ENCODE measurements at regions not wholly inside any gene's neighbourhood (a gene's known extent, or its start where the extent isn't known, plus 50 kb on each side); places are given as distances from the start of the nearest gene placed in this dataset.

DNA sequence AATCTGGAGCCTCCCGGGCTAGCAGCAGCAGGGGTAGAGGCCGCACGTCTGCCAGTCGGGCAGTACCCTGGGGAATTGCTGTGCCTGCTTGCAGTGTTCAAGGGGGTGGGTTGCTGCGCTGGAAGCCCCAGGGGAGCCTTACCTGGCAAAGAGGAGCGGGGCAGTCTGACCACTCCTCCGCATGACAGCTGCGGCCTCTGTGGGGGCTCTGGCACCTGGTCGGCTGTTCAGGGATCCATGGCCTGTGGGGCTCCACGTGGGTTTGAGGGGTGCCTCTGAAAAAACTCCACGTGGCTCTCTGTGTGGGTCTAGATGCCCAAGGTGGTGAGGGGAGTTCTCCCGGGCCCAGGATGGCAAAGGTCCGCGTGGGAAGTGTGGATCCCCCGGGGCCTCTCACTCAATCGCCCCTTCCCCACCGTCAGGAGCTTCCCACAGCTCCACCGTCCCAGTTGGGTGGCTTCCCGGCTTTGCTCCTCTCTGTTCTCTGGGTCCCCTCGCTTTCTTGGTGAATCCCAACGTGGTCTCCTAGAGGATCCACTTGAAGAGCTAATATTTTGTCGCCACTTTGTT is 184.5 kb downstream of the EFHB start:
- DNase-seq (ENCODE audit: low read depth): no peak
- no peak overlapping the region for H3K4me3 ChIP-seq (ENCODE audit: low read depth, low read length)
- TF ChIP-seq, protein P1, sequence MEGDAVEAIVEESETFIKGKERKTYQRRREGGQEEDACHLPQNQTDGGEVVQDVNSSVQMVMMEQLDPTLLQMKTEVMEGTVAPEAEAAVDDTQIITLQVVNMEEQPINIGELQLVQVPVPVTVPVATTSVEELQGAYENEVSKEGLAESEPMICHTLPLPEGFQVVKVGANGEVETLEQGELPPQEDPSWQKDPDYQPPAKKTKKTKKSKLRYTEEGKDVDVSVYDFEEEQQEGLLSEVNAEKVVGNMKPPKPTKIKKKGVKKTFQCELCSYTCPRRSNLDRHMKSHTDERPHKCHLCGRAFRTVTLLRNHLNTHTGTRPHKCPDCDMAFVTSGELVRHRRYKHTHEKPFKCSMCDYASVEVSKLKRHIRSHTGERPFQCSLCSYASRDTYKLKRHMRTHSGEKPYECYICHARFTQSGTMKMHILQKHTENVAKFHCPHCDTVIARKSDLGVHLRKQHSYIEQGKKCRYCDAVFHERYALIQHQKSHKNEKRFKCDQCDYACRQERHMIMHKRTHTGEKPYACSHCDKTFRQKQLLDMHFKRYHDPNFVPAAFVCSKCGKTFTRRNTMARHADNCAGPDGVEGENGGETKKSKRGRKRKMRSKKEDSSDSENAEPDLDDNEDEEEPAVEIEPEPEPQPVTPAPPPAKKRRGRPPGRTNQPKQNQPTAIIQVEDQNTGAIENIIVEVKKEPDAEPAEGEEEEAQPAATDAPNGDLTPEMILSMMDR (IDR thresholded peaks at IDR 0.05; ENCODE audit: insufficient read depth, low read depth, low read length, missing control alignments): no peak

DNA sequence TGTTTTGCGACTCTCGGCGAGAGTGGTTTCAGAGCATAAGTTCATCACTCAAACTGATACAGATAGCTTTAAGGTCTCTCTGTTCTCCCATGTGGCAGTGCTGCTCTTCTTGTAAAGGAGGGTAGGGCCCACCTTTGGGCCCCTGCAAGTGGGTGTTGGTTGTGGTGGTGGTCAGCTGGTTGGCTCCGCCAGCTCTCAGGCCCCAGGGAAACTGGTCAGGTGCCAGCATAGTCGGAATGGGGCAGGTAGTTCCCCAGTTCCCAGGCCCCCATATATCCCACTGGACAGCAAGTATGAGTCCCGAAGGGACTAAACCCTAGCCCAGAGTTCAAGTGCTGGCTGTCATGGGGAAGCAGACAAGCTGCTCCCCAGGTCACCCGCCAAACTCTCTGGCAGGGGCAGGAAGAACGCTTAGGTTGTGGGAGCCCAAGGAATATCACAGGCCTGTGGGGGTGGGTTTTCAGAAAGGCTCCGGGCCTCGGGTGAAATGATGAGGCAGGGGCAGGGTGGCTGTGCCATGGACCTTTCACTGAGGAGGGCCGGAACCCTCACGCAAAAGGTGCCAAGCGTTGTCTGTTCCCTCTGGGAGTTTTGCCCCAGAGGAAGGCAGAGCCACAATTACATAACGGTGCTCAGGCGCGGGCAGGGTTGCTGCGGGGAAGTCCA is 185.1 kb downstream of the EFHB start:
- TF ChIP-seq, protein P1 (IDR thresholded peaks at IDR 0.05; ENCODE audit: insufficient read depth, low read depth, low read length, missing control alignments): no peak
- H3K4me3 ChIP-seq (ENCODE audit: low read depth, low read length): no peak overlapping the region
- no peak for DNase-seq (ENCODE audit: low read depth)

DNA sequence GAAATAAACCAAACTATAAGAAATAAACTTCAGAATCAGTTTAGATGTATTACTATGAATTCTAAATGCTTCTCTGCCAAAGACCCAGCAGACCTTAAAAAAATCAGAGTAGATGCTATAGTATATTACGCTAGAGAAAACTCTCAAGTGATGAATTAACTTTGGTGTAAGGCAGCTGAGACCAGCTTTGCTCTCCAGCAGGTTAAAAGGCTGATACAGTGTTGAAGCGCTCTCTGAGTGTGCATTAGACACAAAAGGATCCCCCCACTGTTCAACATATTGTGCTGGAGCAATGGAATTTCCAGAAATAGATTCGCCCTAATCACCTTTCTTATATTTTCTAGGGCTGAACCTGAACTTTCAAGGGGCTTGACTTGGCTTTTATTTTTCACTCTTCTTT is 190.0 kb downstream of the EFHB start:
- DNase-seq (ENCODE audit: low read depth): no peak
- TF ChIP-seq, protein P1 (IDR thresholded peaks at IDR 0.05; ENCODE audit: insufficient read depth, low read depth, low read length, missing control alignments): no peak
- H3K4me3 ChIP-seq (ENCODE audit: low read depth, low read length): no peak overlapping the region

DNA sequence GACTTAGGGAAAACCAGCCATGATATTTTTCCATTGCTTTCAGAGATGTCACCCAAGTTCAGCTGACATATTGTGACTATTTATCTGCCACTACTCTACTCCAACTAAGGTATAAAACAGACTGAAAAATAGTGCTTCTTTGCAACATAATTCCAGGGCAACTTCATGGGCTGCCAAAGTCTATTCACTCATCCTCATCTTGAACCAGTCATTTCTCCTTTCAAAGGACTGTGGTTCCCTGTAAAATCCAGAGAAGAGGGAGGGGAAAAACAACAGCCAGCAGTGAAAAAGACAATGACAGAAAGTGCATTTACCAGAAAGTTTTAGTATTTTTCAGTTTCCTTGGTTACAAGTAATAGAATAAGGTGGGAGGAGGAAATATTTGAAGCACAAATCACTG is 191.1 kb downstream of the EFHB start:
- no peak for DNase-seq (ENCODE audit: low read depth)
- H3K4me3 ChIP-seq (ENCODE audit: low read depth, low read length): no peak overlapping the region
- TF ChIP-seq, protein P1 (IDR thresholded peaks at IDR 0.05; ENCODE audit: insufficient read depth, low read depth, low read length, missing control alignments): no peak

DNA sequence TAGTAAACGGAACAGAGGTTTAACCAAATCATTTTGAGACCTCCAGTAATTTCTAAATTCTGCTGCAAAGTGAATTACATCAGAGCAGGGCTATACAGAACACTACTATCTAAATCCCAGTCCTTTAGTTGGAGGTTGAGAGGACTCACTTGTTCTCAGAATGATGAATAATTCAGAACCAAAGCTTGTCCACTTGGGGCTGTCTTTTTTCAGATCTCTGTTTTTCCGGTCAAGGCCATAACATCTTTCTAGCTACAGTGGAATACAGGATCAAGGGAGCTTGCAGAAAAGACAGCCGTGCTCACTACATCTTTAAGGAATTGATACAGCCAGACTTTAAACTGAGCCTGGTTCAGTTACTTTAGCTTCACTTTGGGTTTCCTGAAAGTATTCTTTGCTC is 194.5 kb downstream of the EFHB start:
- DNase-seq (ENCODE audit: low read depth): no peak
- TF ChIP-seq, protein P1 (IDR thresholded peaks at IDR 0.05; ENCODE audit: insufficient read depth, low read depth, low read length, missing control alignments): no peak
- no peak overlapping the region for H3K4me3 ChIP-seq (ENCODE audit: low read depth, low read length)

DNA sequence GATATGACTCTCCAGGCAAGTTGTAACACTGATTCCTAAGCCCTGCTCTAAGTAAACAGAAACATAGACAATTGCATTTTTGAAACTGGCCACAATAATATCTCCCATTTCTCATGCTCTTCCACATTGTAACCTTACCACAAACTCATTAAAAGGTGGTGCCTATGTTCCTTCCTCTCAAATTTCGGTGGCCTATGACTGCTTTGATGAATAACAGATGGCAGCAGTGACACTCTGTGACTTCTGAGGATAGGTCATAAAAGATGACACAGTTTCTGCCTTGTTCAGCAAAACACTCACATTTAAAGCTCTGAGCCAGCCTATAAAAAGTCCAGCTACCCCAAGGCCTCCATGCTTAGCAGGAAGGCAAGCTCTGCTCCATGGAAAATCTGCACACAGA is 195.2 kb downstream of the EFHB start:
- TF ChIP-seq, protein P1 (IDR thresholded peaks at IDR 0.05; ENCODE audit: insufficient read depth, low read depth, low read length, missing control alignments): no peak
- no peak overlapping the region for H3K4me3 ChIP-seq (ENCODE audit: low read depth, low read length)
- DNase-seq (ENCODE audit: low read depth): no peak

DNA sequence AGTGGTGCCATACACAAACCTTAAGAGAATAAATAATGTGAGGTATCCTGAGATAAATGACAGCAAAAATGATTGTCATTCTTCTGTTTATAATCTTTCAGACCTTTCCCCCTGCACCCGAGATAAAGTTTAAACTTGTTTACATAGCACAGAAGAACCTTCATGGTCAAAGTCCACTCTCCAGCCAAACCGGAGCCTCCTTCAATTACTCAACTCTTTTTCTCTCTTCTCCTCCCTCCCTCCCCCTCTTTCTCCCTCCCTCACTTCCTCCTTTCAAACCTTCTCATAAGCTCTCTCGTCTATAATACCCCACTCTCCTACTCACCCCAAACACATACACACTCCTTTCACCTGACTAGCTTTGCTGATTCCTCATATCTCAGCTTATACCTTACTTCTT is 198.9 kb downstream of the EFHB start:
- H3K4me3 ChIP-seq (ENCODE audit: low read depth, low read length): no peak overlapping the region
- TF ChIP-seq, protein P1 (IDR thresholded peaks at IDR 0.05; ENCODE audit: insufficient read depth, low read depth, low read length, missing control alignments): no peak
- DNase-seq (ENCODE audit: low read depth): no peak
